ENCODE measurements at regions not wholly inside any gene's neighbourhood (a gene's known extent, or its start where the extent isn't known, plus 50 kb on each side); places are given as distances from the start of the nearest gene placed in this dataset.
"Not testable (repeated sequence)": the region's sequence is repeated elsewhere in the genome, so short reads cannot be mapped to it uniquely, and the experiment has no call there.

DNA sequence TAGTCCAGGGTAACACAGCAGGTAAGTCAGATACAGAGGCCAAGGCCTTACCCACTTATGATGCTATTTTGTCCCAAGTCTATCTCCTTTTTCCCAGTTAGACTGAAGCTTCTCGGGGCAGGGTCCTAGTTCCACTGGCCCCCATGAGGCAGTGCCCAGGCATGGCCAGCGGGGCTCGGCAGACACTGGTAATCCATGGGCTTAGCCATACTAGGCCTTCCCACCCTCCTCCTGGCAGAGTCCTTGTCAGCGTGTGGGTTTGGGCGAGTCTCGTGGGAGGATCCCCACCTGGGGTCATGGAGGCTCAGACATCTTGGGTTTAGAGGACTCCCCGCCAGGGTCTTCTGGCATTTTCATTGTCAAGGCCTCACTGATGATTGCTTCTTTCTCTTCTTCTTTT lies 84.7 kb upstream of the BRD7 start:
- H3K9me3 ChIP-seq (ENCODE audit: severe bottlenecking): no peaks in the 10 kb centered on the region
- DNase-seq: no peak
- H3K27me3 ChIP-seq (ENCODE audit: insufficient read depth, low read depth, severe bottlenecking): no peaks in the 10 kb centered on the region
- H3K36me3 ChIP-seq: no peaks in the 10 kb centered on the region
- TF ChIP-seq, protein P1, sequence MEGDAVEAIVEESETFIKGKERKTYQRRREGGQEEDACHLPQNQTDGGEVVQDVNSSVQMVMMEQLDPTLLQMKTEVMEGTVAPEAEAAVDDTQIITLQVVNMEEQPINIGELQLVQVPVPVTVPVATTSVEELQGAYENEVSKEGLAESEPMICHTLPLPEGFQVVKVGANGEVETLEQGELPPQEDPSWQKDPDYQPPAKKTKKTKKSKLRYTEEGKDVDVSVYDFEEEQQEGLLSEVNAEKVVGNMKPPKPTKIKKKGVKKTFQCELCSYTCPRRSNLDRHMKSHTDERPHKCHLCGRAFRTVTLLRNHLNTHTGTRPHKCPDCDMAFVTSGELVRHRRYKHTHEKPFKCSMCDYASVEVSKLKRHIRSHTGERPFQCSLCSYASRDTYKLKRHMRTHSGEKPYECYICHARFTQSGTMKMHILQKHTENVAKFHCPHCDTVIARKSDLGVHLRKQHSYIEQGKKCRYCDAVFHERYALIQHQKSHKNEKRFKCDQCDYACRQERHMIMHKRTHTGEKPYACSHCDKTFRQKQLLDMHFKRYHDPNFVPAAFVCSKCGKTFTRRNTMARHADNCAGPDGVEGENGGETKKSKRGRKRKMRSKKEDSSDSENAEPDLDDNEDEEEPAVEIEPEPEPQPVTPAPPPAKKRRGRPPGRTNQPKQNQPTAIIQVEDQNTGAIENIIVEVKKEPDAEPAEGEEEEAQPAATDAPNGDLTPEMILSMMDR (IDR thresholded peaks at IDR 0.05; ENCODE audit: low read depth, low read length): no peak
- H3K27ac ChIP-seq: no peak overlapping the region
- no peak overlapping the region for H3K4me3 ChIP-seq (ENCODE audit: low read depth, low read length)

DNA sequence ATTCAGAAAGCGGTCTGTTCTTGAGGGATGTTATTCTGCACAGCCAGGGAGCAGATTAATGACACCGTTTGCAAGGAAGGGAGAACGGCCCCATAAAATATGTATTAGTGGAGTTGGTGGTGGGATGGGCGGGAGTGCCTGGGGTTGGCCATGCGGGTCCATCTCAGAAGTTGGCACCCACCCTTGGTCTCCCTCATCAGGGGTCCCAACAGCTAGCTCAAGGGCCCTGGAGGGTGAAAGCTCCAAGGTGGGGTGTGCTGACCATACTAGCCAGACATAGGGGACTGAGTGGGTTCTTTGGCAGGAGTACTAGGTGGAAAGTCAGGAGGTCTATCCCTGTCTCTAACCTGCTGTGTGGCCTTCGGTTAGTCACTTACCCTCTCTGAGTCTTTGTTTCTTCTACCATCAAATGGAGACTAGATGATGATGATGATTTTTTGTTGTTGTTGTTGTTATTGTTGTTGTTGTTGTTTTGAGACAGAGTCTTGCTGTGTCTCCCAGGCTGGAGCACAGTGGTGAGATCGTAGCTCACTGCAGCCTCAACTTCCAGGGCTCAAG lies 83.2 kb upstream of the BRD7 start:
- Histone ChIP-seq H3K36me3 (no peaks in the 10 kb centered on the region), H3K27me3 (ENCODE audit: insufficient read depth, low read depth, severe bottlenecking) (no peaks in the 10 kb centered on the region), H3K9me3 (ENCODE audit: severe bottlenecking) (no peaks in the 10 kb centered on the region), H3K4me3 (ENCODE audit: low read depth, low read length) (no peak overlapping the region), H3K27ac (no peak overlapping the region)
- TF ChIP-seq, protein P1 (IDR thresholded peaks at IDR 0.05; ENCODE audit: low read depth, low read length): no peak
- no peak for DNase-seq

DNA sequence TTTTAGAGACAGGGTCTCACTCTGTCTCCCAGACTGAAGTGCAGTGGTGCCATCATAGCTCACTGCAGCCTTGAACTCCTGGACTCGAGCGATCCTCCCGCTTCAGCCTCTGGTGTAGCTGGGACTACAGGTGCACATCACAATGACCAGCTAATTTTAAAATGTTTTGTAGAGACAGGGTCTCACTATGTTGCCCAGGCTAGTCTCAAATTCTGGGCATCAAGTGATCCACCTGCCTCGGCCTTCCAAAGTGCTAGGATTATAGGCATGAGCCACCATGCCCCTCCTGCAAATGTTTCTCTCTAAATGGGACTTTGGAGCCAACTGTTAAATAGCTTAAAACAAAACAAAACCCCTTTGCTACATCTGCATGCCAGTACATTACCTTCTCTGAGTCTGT lies 82.2 kb upstream of the BRD7 start:
- no peaks in the 10 kb centered on the region for H3K36me3 ChIP-seq
- no peak for DNase-seq
- no peak overlapping the region for H3K4me3 ChIP-seq (ENCODE audit: low read depth, low read length)
- H3K9me3 ChIP-seq (ENCODE audit: severe bottlenecking): no peaks in the 10 kb centered on the region
- H3K27ac ChIP-seq: no peak overlapping the region
- H3K27me3 ChIP-seq (ENCODE audit: insufficient read depth, low read depth, severe bottlenecking): no peaks in the 10 kb centered on the region
- TF ChIP-seq, protein P1 (IDR thresholded peaks at IDR 0.05; ENCODE audit: low read depth, low read length): no peak

DNA sequence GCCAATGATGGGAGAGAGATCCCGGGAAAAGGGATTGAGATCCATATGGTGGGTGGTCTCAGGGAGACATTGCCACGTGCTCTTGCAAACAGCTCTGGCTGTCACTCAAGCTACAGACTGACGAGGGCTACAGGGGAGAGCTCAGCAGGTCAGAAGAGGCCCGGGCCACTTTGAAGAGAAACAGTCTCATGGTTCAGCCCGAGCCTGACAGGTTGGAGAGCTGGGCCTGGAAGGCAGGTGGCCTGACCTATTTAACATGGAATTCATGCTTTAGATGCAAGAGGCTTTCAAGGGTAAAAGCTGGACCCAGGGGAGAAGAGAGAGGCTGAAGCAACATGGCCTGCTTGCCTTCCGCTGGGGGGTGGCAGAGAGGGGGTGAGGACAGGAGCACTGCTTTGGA lies 81.0 kb upstream of the BRD7 start:
- TF ChIP-seq, protein P1 (IDR thresholded peaks at IDR 0.05; ENCODE audit: low read depth, low read length): no peak
- no peak for DNase-seq
- no peaks in the 10 kb centered on the region for H3K27me3 ChIP-seq (ENCODE audit: insufficient read depth, low read depth, severe bottlenecking)
- no peaks in the 10 kb centered on the region for H3K9me3 ChIP-seq (ENCODE audit: severe bottlenecking)
- no peak overlapping the region for H3K27ac ChIP-seq
- H3K4me3 ChIP-seq (ENCODE audit: low read depth, low read length): no peak overlapping the region
- no peaks in the 10 kb centered on the region for H3K36me3 ChIP-seq

DNA sequence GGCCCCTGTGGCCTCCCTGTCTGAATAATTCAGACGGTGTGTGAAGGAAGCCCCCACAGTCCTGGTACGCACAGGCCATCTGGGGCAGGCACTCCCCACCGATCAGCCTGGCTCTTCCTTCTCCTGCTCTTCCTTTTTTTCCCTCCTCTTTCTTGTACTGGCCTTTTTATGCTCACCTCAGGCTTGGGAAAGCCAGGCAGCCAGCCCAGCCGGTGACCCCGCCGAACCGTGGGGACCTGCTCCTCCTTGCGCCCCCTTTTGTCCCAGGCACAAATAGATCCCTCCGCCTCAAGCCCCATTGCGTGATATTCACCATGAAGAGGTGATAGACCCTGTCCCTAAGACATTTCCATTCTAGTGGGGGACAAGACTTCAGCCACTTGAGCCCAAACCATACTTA lies 80.2 kb upstream of the BRD7 start:
- Histone ChIP-seq H3K27ac (no peak overlapping the region; the same call in 1 of the 2 replicates), H3K4me3 (ENCODE audit: low read depth, low read length) (no peak overlapping the region), H3K36me3 (no peaks in the 10 kb centered on the region), H3K9me3 (ENCODE audit: severe bottlenecking) (no peaks in the 10 kb centered on the region), H3K27me3 (ENCODE audit: insufficient read depth, low read depth, severe bottlenecking) (no peaks in the 10 kb centered on the region)
- DNase-seq: no peak
- TF ChIP-seq, protein P1 (IDR thresholded peaks at IDR 0.05; ENCODE audit: low read depth, low read length): no peak

DNA sequence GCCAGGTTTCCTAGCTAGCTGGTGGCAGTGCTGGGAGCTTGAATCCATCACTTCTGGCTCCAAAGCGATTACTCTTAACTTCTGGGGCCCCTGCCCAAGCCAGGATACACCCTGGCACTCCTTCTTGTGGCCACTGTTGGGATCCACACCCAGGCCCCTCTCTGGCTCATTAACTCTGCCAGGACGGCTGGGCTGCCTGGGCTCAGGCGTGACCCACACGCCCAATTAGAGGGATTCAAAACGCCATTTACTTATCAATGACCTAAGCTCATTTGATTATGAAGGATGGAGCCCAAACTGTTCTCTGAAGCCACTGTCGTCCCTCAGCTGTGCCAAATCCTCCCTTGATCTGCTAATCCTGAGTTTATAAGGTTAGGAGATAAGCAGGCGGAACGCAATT lies 79.7 kb upstream of the BRD7 start:
- H3K4me3 ChIP-seq (ENCODE audit: low read depth, low read length): no peak overlapping the region
- H3K27ac ChIP-seq: no peak overlapping the region
- peak; percentile 72 for DNase-seq
- H3K27me3 ChIP-seq (ENCODE audit: insufficient read depth, low read depth, severe bottlenecking): no peaks in the 10 kb centered on the region
- no peaks in the 10 kb centered on the region for H3K9me3 ChIP-seq (ENCODE audit: severe bottlenecking)
- H3K36me3 ChIP-seq: no peaks in the 10 kb centered on the region
- TF ChIP-seq, protein P1 (IDR thresholded peaks at IDR 0.05; ENCODE audit: low read depth, low read length): peak; percentile 59

DNA sequence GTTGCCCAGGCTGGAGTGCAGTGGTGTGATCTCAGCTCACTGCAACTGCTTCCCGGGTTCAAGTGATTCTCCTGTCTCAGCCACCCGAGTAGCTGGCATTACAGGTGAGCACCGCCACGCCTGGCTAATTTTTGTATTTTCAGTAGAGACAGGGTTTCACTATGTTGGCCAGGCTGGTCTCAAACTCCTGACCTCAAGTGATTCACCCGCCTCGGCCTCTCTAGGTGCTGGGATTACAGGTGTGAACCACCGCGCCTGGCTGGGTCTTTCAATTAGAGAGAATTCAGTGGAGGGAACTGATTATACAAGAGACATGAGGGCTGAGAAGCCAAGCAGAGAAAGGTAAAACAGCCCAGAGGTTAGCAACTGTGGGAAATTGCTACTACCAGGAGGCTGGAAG lies 78.6 kb upstream of the BRD7 start:
- H3K27me3 ChIP-seq (ENCODE audit: insufficient read depth, low read depth, severe bottlenecking); DNase-seq; H3K9me3 ChIP-seq (ENCODE audit: severe bottlenecking); H3K27ac ChIP-seq; H3K4me3 ChIP-seq (ENCODE audit: low read depth, low read length); H3K36me3 ChIP-seq: not testable (repeated sequence)

Measured in WERI-Rb-1 (cell line).